HL-60 (cell line): ENCODE measurements at regions not wholly inside any gene's neighbourhood (a gene's known extent, or its start where the extent isn't known, plus 50 kb on each side); places are given as distances from the start of the nearest gene placed in this dataset.

Experiments
- GABPA ChIP-seq: IDR thresholded peaks from 2 replicates; pipeline ENCODE4 v1.6.1; 2012; ENCODE audit warnings: low read depth
- POLR2AphosphoS5 ChIP-seq: IDR thresholded peaks from 2 replicates; pipeline ENCODE4 v1.6.1; 2012; ENCODE audit warnings: low read depth
- SPI1 ChIP-seq: IDR thresholded peaks from 2 replicates; pipeline ENCODE4 v1.6.1; 2012; ENCODE audit warnings: low read depth, mild to moderate bottlenecking, borderline replicate concordance
- TF ChIP-seq, protein P1 (sequence below): IDR thresholded peaks from one replicate; pipeline ENCODE4 v1.5.1; 2011; ENCODE audit warnings: low read length, control low read depth, inconsistent platforms; ENCODE audit not compliant: insufficient read depth
- TF ChIP-seq, protein P2 (sequence below): IDR thresholded peaks from 2 replicates; pipeline ENCODE4 v1.6.1; 2012; ENCODE audit warnings: low read depth; ENCODE audit not compliant: insufficient replicate concordance

GRCh38 chr5:119833176-119833575 is 203.8 kb downstream of the FAM170A start:
- TF ChIP-seq, protein P1, sequence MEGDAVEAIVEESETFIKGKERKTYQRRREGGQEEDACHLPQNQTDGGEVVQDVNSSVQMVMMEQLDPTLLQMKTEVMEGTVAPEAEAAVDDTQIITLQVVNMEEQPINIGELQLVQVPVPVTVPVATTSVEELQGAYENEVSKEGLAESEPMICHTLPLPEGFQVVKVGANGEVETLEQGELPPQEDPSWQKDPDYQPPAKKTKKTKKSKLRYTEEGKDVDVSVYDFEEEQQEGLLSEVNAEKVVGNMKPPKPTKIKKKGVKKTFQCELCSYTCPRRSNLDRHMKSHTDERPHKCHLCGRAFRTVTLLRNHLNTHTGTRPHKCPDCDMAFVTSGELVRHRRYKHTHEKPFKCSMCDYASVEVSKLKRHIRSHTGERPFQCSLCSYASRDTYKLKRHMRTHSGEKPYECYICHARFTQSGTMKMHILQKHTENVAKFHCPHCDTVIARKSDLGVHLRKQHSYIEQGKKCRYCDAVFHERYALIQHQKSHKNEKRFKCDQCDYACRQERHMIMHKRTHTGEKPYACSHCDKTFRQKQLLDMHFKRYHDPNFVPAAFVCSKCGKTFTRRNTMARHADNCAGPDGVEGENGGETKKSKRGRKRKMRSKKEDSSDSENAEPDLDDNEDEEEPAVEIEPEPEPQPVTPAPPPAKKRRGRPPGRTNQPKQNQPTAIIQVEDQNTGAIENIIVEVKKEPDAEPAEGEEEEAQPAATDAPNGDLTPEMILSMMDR, result no peak
- TF ChIP-seq POLR2AphosphoS5 (no peak), SPI1 (no peak), GABPA (no peak)
- TF ChIP-seq, protein P2, sequence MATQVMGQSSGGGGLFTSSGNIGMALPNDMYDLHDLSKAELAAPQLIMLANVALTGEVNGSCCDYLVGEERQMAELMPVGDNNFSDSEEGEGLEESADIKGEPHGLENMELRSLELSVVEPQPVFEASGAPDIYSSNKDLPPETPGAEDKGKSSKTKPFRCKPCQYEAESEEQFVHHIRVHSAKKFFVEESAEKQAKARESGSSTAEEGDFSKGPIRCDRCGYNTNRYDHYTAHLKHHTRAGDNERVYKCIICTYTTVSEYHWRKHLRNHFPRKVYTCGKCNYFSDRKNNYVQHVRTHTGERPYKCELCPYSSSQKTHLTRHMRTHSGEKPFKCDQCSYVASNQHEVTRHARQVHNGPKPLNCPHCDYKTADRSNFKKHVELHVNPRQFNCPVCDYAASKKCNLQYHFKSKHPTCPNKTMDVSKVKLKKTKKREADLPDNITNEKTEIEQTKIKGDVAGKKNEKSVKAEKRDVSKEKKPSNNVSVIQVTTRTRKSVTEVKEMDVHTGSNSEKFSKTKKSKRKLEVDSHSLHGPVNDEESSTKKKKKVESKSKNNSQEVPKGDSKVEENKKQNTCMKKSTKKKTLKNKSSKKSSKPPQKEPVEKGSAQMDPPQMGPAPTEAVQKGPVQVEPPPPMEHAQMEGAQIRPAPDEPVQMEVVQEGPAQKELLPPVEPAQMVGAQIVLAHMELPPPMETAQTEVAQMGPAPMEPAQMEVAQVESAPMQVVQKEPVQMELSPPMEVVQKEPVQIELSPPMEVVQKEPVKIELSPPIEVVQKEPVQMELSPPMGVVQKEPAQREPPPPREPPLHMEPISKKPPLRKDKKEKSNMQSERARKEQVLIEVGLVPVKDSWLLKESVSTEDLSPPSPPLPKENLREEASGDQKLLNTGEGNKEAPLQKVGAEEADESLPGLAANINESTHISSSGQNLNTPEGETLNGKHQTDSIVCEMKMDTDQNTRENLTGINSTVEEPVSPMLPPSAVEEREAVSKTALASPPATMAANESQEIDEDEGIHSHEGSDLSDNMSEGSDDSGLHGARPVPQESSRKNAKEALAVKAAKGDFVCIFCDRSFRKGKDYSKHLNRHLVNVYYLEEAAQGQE, result no peak
